ENCODE measurements at regions not wholly inside any gene's neighbourhood (a gene's known extent, or its start where the extent isn't known, plus 50 kb on each side); places are given as distances from the start of the nearest gene placed in this dataset.
"Not testable (repeated sequence)": the region's sequence is repeated elsewhere in the genome, so short reads cannot be mapped to it uniquely, and the experiment has no call there.

DNA sequence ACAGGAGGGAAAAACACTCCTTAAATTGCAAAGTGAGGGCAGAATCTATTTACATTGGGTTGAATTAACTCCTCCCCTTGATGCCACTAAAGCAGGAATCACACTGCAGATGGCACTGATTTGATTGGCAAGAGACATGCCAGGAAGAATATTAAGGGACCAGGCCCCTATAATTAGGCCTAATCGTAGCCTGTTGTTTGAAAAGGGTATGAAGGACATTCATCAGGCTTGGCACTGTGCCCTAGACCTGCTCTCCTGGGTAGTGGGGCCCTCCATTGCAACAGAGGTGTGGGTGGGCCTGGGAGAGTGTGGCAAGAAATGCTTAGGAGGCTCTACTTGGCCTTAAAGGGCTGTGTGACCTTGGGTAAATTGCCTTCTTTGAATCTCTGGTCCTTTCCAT, 102.3 kb downstream of the SINHCAF start:
- not testable (repeated sequence) for H3K9me3 Mint-ChIP-seq, H3K27me3 Mint-ChIP-seq, H3K4me1 Mint-ChIP-seq, DNase-seq, H3K4me3 Mint-ChIP-seq, H3K27ac Mint-ChIP-seq, H3K36me3 Mint-ChIP-seq

DNA sequence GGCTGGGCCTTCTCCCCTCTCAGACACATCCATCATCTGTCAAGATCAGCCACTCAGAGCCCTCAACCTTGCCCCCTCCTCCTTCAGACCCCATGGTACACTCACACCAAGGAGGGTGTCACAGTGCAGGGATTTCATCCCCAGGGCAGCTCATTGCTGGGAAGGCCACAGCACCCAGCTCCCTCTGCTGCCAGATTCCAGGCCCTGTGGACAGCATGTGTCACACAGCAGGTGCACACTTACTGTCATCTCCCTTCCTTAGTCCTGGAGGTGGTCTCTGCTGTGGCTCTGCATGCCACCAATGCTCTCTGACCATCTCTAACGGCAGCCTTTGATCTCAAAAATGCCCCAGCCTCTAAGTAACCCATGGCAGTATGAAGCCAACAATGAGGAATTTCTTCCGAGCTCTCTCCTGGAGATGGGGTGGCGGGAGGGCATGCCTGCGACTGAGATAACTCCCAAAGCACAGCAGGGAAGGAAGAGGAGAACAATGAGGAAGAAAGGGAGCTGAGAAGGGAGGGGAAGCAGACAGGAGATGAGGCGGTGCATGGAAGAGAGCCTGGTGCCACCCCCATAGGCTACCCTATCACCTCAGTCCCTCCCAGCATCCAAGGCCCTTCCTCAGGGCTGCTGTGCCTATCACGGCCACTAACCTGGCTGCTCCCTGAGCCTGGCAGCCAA, 101.0 kb downstream of the SINHCAF start:
- H3K27ac Mint-ChIP-seq, result no peak overlapping the region
- no peak for DNase-seq
- H3K4me1 Mint-ChIP-seq, result no peaks in the 10 kb centered on the region
- no peaks in the 10 kb centered on the region for H3K36me3 Mint-ChIP-seq
- H3K4me3 Mint-ChIP-seq, result no peak overlapping the region
- H3K9me3 Mint-ChIP-seq, result no peaks in the 10 kb centered on the region
- H3K27me3 Mint-ChIP-seq, result no peaks in the 10 kb centered on the region

DNA sequence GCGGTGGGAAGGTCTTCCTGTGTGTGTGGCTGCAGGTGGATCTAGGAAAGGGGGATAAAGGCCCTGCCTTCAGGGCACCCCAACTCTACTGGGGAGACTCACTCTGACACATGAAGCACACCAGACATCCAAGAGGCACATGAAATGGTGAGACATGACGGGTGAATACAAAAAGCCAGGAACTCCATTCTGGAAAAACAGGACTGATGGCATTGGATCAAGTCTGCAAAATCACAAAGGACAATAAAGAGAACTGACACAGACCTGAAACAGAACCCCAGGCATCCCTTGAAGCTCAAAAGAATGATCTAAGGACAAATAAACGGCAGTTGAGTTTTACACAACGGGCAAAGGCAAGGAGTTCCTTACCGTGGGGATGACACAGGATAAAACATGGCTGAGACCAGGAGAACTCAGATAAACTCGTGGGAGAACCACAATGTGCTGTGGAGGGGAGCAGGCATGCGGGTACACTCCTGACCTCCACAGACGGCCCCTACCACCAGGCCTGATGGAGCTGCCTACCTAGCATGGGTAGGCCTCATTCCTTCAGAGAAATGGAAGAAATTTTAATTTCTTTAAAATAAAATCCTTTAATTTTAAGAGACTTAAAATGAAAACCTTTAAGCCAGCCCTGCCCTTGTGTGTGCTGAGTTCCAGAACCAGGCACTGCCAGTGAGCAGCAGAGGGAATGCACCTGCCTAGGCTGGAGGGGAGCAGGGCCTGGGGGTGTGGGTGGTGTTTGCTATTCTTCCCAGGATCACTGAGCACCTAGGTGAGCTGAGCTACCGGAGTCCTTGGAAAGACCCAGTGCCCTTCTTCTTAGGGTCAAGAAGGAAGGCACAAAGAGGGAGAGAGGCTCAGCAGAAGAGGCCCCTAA, 100.1 kb downstream of the SINHCAF start:
- Mint-ChIP-seq H3K36me3 (no peaks in the 10 kb centered on the region), H3K27ac (no peak overlapping the region), H3K27me3 (no peaks in the 10 kb centered on the region), H3K4me1 (no peaks in the 10 kb centered on the region), H3K4me3 (no peak overlapping the region), H3K9me3 (peaks cover under 1% of the 10 kb centered on the region)
- DNase-seq, result no peak

DNA sequence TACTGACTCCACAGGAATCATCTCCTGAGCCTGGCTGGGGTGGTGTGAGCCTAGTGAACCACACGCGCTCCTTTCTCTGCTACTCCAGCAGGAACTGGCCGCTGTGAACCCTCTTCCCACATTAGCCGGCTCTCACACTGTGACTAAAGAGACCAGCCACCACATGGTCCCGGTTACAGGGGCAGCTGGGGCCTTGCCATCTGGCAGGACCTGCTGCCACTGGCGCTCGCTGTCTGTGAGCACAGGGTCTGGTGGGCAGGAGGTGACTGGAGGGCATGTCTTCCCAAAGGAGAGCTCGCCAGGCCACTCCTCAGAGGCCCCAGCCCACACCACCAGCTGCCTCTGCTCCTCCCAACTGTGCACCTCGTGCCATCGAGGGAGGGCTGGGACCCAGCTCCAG, 99.3 kb downstream of the SINHCAF start:
- H3K27ac Mint-ChIP-seq, result no peak overlapping the region
- no peaks in the 10 kb centered on the region for H3K27me3 Mint-ChIP-seq
- H3K36me3 Mint-ChIP-seq, result no peaks in the 10 kb centered on the region
- peaks cover 7% of the 10 kb centered on the region for H3K9me3 Mint-ChIP-seq
- H3K4me1 Mint-ChIP-seq, result no peaks in the 10 kb centered on the region
- H3K4me3 Mint-ChIP-seq, result no peak overlapping the region
- no peak for DNase-seq

DNA sequence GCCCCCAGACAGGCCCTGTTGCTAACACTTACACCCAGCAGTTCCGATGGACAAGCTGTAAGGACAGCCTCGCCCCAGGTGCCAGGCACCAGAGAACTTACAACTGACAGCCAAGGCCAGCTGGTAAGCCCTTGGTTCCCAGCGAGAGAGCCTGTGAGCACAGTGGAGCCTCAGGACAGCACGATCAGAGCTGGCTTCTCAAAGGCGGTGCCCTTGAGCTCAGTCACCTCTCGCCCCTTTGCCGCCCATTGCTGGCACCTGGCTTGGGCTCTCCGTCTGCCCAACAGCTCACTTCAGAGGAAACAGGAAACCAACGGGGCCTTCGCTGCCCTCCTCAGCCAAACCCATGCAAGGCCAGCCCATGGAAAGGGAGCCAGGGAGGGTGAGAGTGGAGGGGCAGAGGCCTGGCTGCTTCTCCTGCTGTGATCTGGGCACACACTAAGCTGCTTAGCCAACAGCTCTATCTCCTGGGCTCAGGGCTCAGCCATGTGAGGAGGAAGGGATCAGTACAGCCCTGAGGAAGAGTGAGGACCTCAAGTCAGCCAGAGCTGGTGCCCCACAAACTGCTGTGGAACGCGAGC, 98.5 kb downstream of the SINHCAF start:
- H3K36me3 Mint-ChIP-seq, result no peaks in the 10 kb centered on the region
- H3K27ac Mint-ChIP-seq, result no peak overlapping the region
- no peaks in the 10 kb centered on the region for H3K4me1 Mint-ChIP-seq
- peaks cover 8% of the 10 kb centered on the region for H3K9me3 Mint-ChIP-seq
- DNase-seq, result no peak
- no peaks in the 10 kb centered on the region for H3K27me3 Mint-ChIP-seq
- H3K4me3 Mint-ChIP-seq, result no peak overlapping the region

- Mint-ChIP-seq H3K27me3 (no peaks in the 10 kb centered on the region), H3K4me3 (no peak overlapping the region), H3K27ac (no peak overlapping the region), H3K9me3 (peaks cover 8% of the 10 kb centered on the region), H3K4me1 (no peaks in the 10 kb centered on the region), H3K36me3 (no peaks in the 10 kb centered on the region)
- DNase-seq, result no peak
Measured at GRCh38 chr12:31228811-31229792, 96.8 kb downstream of the SINHCAF start.

GRCh38 chr12:31230004-31230403, 95.9 kb downstream of the SINHCAF start:
- DNase-seq, result no peak
- Mint-ChIP-seq H3K27me3 (peaks cover 7% of the 10 kb centered on the region), H3K4me3 (no peak overlapping the region), H3K9me3 (peaks cover 8% of the 10 kb centered on the region), H3K36me3 (no peaks in the 10 kb centered on the region), H3K27ac (no peak overlapping the region), H3K4me1 (no peaks in the 10 kb centered on the region)
